K562 (cell line): ENCODE measurements at regions not wholly inside any gene's neighbourhood (a gene's known extent, or its start where the extent isn't known, plus 50 kb on each side); places are given as distances from the start of the nearest gene placed in this dataset.

Source experiments
- ATAC-seq: fragments of 200-7000 bp; cut with Tn5 transposase; 3 replicates; pipeline ENCODE4 v1.9.1; 2020; ENCODE audit warnings: moderate library complexity
- BruUV-seq: library from RNA; stranded (reverse); fragments of 400-500 nt; replicated peaks from 2 replicates; lab custom pipeline; 2021; lab: Mats Ljungman, UMichigan
- CTCF ChIA-PET: fragments of 300-600 bp; formaldehyde crosslinking; extraction: SDS; loops from one replicate; lab custom pipeline; 2021; ENCODE audit warnings: low intra/inter-chr PET ratio; lab: Yijun Ruan, JAX
- POLR2A ChIA-PET: fragments of 300-600, 350-650 bp; sonication (Branson Sonifier 250); formaldehyde crosslinking; extraction: SDS; loops from one replicate; lab custom pipeline; 2021; ENCODE audit warnings: antibody characterized with exemption, inconsistent platforms; lab: Yijun Ruan, JAX
- DNase-seq, 4 experiments: peaks; one replicate each; pipeline versions ENCODE4 v3.0.0 to v3.0.0-alpha.2; 2011 to 2018; ENCODE audit warnings: low spot score in 3 of 4, mixed read lengths in 3 of 4; ENCODE audit errors: extremely low read depth in 1 of 4
- FAIRE-seq: peaks from 2 replicates; lab custom pipeline; 2011; peaks lifted over from hg19 to GRCh38; lab: Jason Lieb, UNC
- H2AFZ ChIP-seq: 2 replicates; pipeline ENCODE4 v1.6.0; 2011; ENCODE audit warnings: low read depth, low read length, control low read depth, inconsistent platforms
- H3K27ac ChIP-seq: fragments of 200-600 bp; 3 replicates; pipeline ENCODE4 v1.8.0; 2011; ENCODE audit warnings: low read depth, mild to moderate bottlenecking, control low read depth, inconsistent platforms, low read length, moderate library complexity, mixed read lengths; ENCODE audit errors: extremely low read depth
- H3K27me3 ChIP-seq, 2 experiments: fragments of 300-600 bp in 1 of 2; 2 replicates in 1 of 2; 3 replicates in 1 of 2; pipeline versions ENCODE4 v1.6.0 to v1.8.0; 2011; ENCODE audit warnings: inconsistent platforms in 2 of 2, low read length in 2 of 2, mild to moderate bottlenecking in 1 of 2, mixed read lengths in 1 of 2, moderate library complexity in 1 of 2; ENCODE audit not compliant: control insufficient read depth in 2 of 2, insufficient read depth in 2 of 2
- H3K36me3 ChIP-seq: fragments of 300-600 bp; 3 replicates; pipeline ENCODE4 v1.8.0; 2011; ENCODE audit warnings: mild to moderate bottlenecking, low read length, inconsistent platforms; ENCODE audit not compliant: control insufficient read depth, insufficient read depth
- H3K4me1 ChIP-seq, 2 experiments: fragments of 200-600 bp in 1 of 2; replicated peaks in 1 of 2; 2 replicates in 1 of 2; 3 replicates in 1 of 2; pipeline versions ENCODE4 v1.5.1 to v1.8.0; 2011; ENCODE audit warnings: inconsistent platforms in 2 of 2, low read length in 2 of 2, mild to moderate bottlenecking in 1 of 2, mixed read lengths in 1 of 2, moderate library complexity in 1 of 2; ENCODE audit not compliant: control insufficient read depth in 2 of 2, insufficient read depth in 2 of 2
- H3K4me2 ChIP-seq: 2 replicates; pipeline ENCODE4 v1.6.1; 2011; ENCODE audit warnings: low read length, control low read depth, inconsistent platforms, mixed read lengths; ENCODE audit not compliant: insufficient read depth
- H3K4me3 ChIP-seq: fragments of 200-600 bp; sonication (generic), shearing (Covaris generic); 2 replicates; pipeline ENCODE4 v1.5.1; 2016; ENCODE audit warnings: control low read depth, inconsistent platforms
- H3K79me2 ChIP-seq: fragments of 200-600 bp; 3 replicates; pipeline ENCODE4 v1.8.0; 2011; ENCODE audit warnings: low read length, inconsistent platforms; ENCODE audit not compliant: control insufficient read depth, insufficient read depth
- H3K9ac ChIP-seq, 2 experiments: 2 replicates each; pipeline versions ENCODE4 v1.6.0 to v1.6.1; 2011; ENCODE audit warnings: low read depth in 2 of 2, low read length in 2 of 2, control low read depth in 1 of 2, inconsistent platforms in 1 of 2, mild to moderate bottlenecking in 1 of 2, mixed read lengths in 1 of 2; ENCODE audit not compliant: insufficient read depth in 1 of 2
- H3K9me1 ChIP-seq: one replicate; pipeline ENCODE4 v1.6.0; 2011; ENCODE audit warnings: inconsistent platforms, mild to moderate bottlenecking, low read length, moderate library complexity; ENCODE audit not compliant: control insufficient read depth, insufficient read depth
- H3K9me3 ChIP-seq: replicated peaks from 2 replicates; pipeline ENCODE4 v1.5.1; 2011; ENCODE audit warnings: low read depth, low read length, inconsistent platforms; ENCODE audit not compliant: control insufficient read depth, insufficient read depth
- H4K20me1 ChIP-seq: replicated peaks from 2 replicates; pipeline ENCODE4 v1.6.1; 2011; ENCODE audit warnings: low read length, inconsistent platforms, mixed read lengths; ENCODE audit not compliant: control insufficient read depth, insufficient read depth
- ARID3B ChIP-seq: fragments of 250-450 bp; sonication (Bioruptor Pico); IDR thresholded peaks from 2 replicates; pipeline ENCODE4 v1.4.0; 2020; ENCODE audit warnings: borderline replicate concordance
- CGGBP1 ChIP-seq: fragments of 250-450 bp; sonication (Bioruptor Pico); IDR thresholded peaks from 2 replicates; pipeline ENCODE4 v1.9.0; 2021; ENCODE audit warnings: mild to moderate bottlenecking
- EZH2 ChIP-seq: IDR thresholded peaks from 2 replicates; pipeline ENCODE4 v1.6.1; 2012; ENCODE audit warnings: low read depth, mild to moderate bottlenecking, inconsistent platforms, low read length, borderline replicate concordance
- HNRNPLL ChIP-seq: fragments of 200-400 bp; formaldehyde crosslinking; IDR thresholded peaks from 2 replicates; pipeline ENCODE4 v1.6.1; 2017; ENCODE audit warnings: low read length, low read depth, mild to moderate bottlenecking; ENCODE audit not compliant: poor library complexity, severe bottlenecking
- MLX ChIP-seq, 2 experiments: fragments of 450-650 bp in 1 of 2; sonication (generic) in 1 of 2; formaldehyde crosslinking; conservative IDR thresholded peaks; 2 replicates each; pipeline versions ENCODE4 v1.4.0 to v1.8.1; 2020 to 2022; ENCODE audit warnings: mild to moderate bottlenecking in 1 of 2, missing genetic modification reagents in 1 of 2
- NUFIP1 ChIP-seq: fragments of 450-650 bp; IDR thresholded peaks from 2 replicates; pipeline ENCODE4 v1.6.1; 2018; ENCODE audit not compliant: partially characterized antibody
- PATZ1 ChIP-seq: fragments of 250-450 bp; sonication (Bioruptor Pico); IDR thresholded peaks from 2 replicates; pipeline ENCODE4 v1.5.0; 2020; ENCODE audit warnings: mild to moderate bottlenecking, borderline replicate concordance
- PYGO2 ChIP-seq: fragments of 450-650 bp; IDR thresholded peaks from 2 replicates; pipeline ENCODE4 v1.6.1; 2016; ENCODE audit warnings: mild to moderate bottlenecking, missing genetic modification characterization, moderate library complexity, missing compliant biosample characterization
- RFX7 ChIP-seq: fragments of 250-450 bp; sonication (Bioruptor Pico); IDR thresholded peaks from 2 replicates; pipeline ENCODE4 v1.5.1; 2021; ENCODE audit warnings: mild to moderate bottlenecking
- TCF15 ChIP-seq: fragments of 250-450 bp; sonication (Bioruptor Pico); IDR thresholded peaks from 2 replicates; pipeline ENCODE4 v1.8.0; 2022; ENCODE audit warnings: moderate library complexity, mild to moderate bottlenecking, inconsistent platforms
- YY1 ChIP-seq, 3 experiments: IDR thresholded peaks; 2 replicates each; pipeline ENCODE4 v1.6.1; 2011; ENCODE audit warnings: low read length in 2 of 3, mild to moderate bottlenecking in 2 of 3, moderate library complexity in 2 of 3, borderline replicate concordance in 1 of 3, control low read depth in 1 of 3, low read depth in 1 of 3; ENCODE audit not compliant: insufficient read depth in 3 of 3, insufficient replicate concordance in 2 of 3, control insufficient read depth in 1 of 3, insufficient read length in 1 of 3; ENCODE audit errors: extremely low read depth in 1 of 3
- ZC3H8 ChIP-seq: fragments of 450-650 bp; IDR thresholded peaks from 2 replicates; pipeline ENCODE4 v1.6.1; 2017
- ZNF586 ChIP-seq: fragments of 450-650 bp; formaldehyde crosslinking; conservative IDR thresholded peaks from 2 replicates; pipeline ENCODE4 v1.4.0; 2020; ENCODE audit warnings: mild to moderate bottlenecking, moderate library complexity
- WGBS: fragments of 100-300 bp; shearing (Covaris generic); methylation state at CpG from one replicate; pipeline ENCODE4 v1.1.6; 2016; ENCODE audit warnings: low coverage, mixed read lengths; ENCODE audit not compliant: insufficient coverage; ENCODE audit errors: missing lambda C conversion rate; 5-methylcytosine and 5-hydroxymethylcytosine counted together
- in situ Hi-C: fragments of 300-500 bp; cut with MboI; formaldehyde crosslinking; loops from 4 replicates; pipeline ENCODE4 v1.15.0; 2018; ENCODE audit warnings: inconsistent platforms, mixed read lengths
- intact Hi-C: fragments of 100-400 bp; cut with micrococcal nuclease; formaldehyde crosslinking; loops from 2 replicates; pipeline ENCODE4 v1.14.2; 2022

GRCh38 chr22:47534804-47535410, 772.5 kb downstream of the TBC1D22A start (continued):
- no peak for TF ChIP-seq HNRNPLL

- H3K27me3 ChIP-seq: peaks cover 0 to 14% of the 10 kb centered on the region in 2 experiments; a peak in 1 of 5 replicates
- ATAC-seq (no peak), FAIRE-seq (no peak), DNase-seq (no peak)
- BruUV-seq: no TSS peak
- WGBS: 0% methylated on average over 10 of the region's 11 CpGs
- no peak overlapping the region for H3K4me2 ChIP-seq
- no peaks in the 10 kb centered on the region for H3K9me1 ChIP-seq
- ChIA-PET CTCF (no interaction called here), POLR2A (no interaction called here)
- no peak overlapping the region for H3K27ac ChIP-seq
- no peak overlapping the region for H3K9ac ChIP-seq
- in situ Hi-C loops: no loop called here
- no peaks in the 10 kb centered on the region for H3K9me3 ChIP-seq
- H4K20me1 ChIP-seq: no peaks in the 10 kb centered on the region
- intact Hi-C loops: no loop called here
- no peak overlapping the region for H2AFZ ChIP-seq
- no peaks in the 10 kb centered on the region for H3K36me3 ChIP-seq
- no peaks in the 10 kb centered on the region for H3K79me2 ChIP-seq
- no peak overlapping the region for H3K4me3 ChIP-seq
- H3K4me1 ChIP-seq: no peaks in the 10 kb centered on the region
- TF ChIP-seq CGGBP1 (CRISPR knock-in tag): no peak
- TF ChIP-seq ZC3H8: no peak
- no peak for TF ChIP-seq ZNF586 (CRISPR knock-in tag)
- TF ChIP-seq NUFIP1: no peak
- TF ChIP-seq RFX7: no peak
- TF ChIP-seq PYGO2 (tag): no peak
- TF ChIP-seq PATZ1: no peak
- TF ChIP-seq MLX (CRISPR knock-in tag; conservative IDR thresholded peaks at IDR 0.05): no peak
- TF ChIP-seq TCF15 (CRISPR knock-in tag): no peak
- no peak for TF ChIP-seq YY1 (IDR thresholded peaks at IDR 0.05; ENCODE audit: borderline replicate concordance in 1 of 3, control insufficient read depth in 1 of 3, extremely low read depth in 1 of 3, insufficient read depth in 3 of 3, insufficient read length in 1 of 3, insufficient replicate concordance in 2 of 3, low read depth in 1 of 3, low read length in 2 of 3)
- no peak for TF ChIP-seq ARID3B (CRISPR knock-in tag)
- TF ChIP-seq EZH2: no peak
Measured at GRCh38 chr22:47533961-47534803, 771.7 kb downstream of the TBC1D22A start.
